H9 (cell line): ENCODE measurements at regions not wholly inside any gene's neighbourhood (a gene's known extent, or its start where the extent isn't known, plus 50 kb on each side); places are given as distances from the start of the nearest gene placed in this dataset.

ENCODE experiments used
- DNase-seq: peaks from one replicate; pipeline ENCODE4 v3.0.0-alpha.2; 2017
- H2AFZ ChIP-seq: one replicate; pipeline ENCODE4 v1.6.1; 2013; ENCODE audit warnings: mild to moderate bottlenecking, low read length, control low read depth, moderate library complexity
- H2AK5ac ChIP-seq: 2 replicates; pipeline ENCODE4 v1.6.1; 2013; ENCODE audit warnings: low read length, control low read depth, mixed read lengths; ENCODE audit not compliant: insufficient read length
- H2BK120ac ChIP-seq: one replicate; pipeline ENCODE4 v1.6.1; 2013; ENCODE audit warnings: low read depth, mild to moderate bottlenecking, low read length, control low read depth, inconsistent platforms; ENCODE audit not compliant: poor library complexity, severe bottlenecking
- H2BK12ac ChIP-seq: 2 replicates; pipeline ENCODE4 v1.6.1; 2013; ENCODE audit warnings: low read length, control low read depth, mixed read lengths, low read depth; ENCODE audit not compliant: insufficient read length
- H2BK15ac ChIP-seq: 2 replicates; pipeline ENCODE4 v1.6.1; 2013; ENCODE audit warnings: low read depth, low read length, control low read depth
- H2BK20ac ChIP-seq: one replicate; pipeline ENCODE4 v1.6.1; 2013; ENCODE audit warnings: low read depth, mild to moderate bottlenecking, low read length, control low read depth, inconsistent platforms; ENCODE audit not compliant: poor library complexity, severe bottlenecking
- H2BK5ac ChIP-seq: 2 replicates; pipeline ENCODE4 v1.6.1; 2013; ENCODE audit warnings: low read length, control low read depth, mixed read lengths; ENCODE audit not compliant: insufficient read length
- H3K14ac ChIP-seq: 2 replicates; pipeline ENCODE4 v1.6.1; 2013; ENCODE audit warnings: low read length, control low read depth; ENCODE audit not compliant: insufficient read depth
- H3K18ac ChIP-seq: 2 replicates; pipeline ENCODE4 v1.6.1; 2013; ENCODE audit warnings: low read depth, mild to moderate bottlenecking, mixed read lengths, low read length, control low read depth; ENCODE audit not compliant: insufficient read length
- H3K23ac ChIP-seq: 2 replicates; pipeline ENCODE4 v1.6.1; 2013; ENCODE audit warnings: low read length, control low read depth, mixed read lengths, low read depth; ENCODE audit not compliant: insufficient read length
- H3K23me2 ChIP-seq: 2 replicates; pipeline ENCODE4 v1.6.1; 2013; ENCODE audit warnings: low read depth, mild to moderate bottlenecking, mixed read lengths, low read length, control low read depth; ENCODE audit not compliant: insufficient read length, poor library complexity, severe bottlenecking
- H3K27ac ChIP-seq: 2 replicates; pipeline ENCODE4 v1.5.1; 2013; ENCODE audit warnings: low read length, control low read depth, mixed read lengths, low read depth; ENCODE audit not compliant: insufficient read length
- H3K27me3 ChIP-seq: 2 replicates; pipeline ENCODE4 v1.6.1; 2013; ENCODE audit warnings: low read length, control low read depth, inconsistent platforms; ENCODE audit not compliant: insufficient read depth
- H3K4ac ChIP-seq: 2 replicates; pipeline ENCODE4 v1.6.1; 2013; ENCODE audit warnings: low read depth, mild to moderate bottlenecking, control low read depth, inconsistent platforms, low read length, moderate library complexity
- H3K4me1 ChIP-seq: 2 replicates; pipeline ENCODE4 v1.6.1; 2013; ENCODE audit warnings: low read length, control low read depth, inconsistent platforms; ENCODE audit not compliant: insufficient read depth
- H3K4me2 ChIP-seq: 2 replicates; pipeline ENCODE4 v1.6.1; 2013; ENCODE audit warnings: low read length, control low read depth, mixed read lengths; ENCODE audit not compliant: insufficient read length, insufficient read depth
- H3K56ac ChIP-seq: 2 replicates; pipeline ENCODE4 v1.6.1; 2013; ENCODE audit warnings: low read depth, mild to moderate bottlenecking, mixed read lengths, low read length, control low read depth; ENCODE audit not compliant: insufficient read length
- H3K79me1 ChIP-seq: 2 replicates; pipeline ENCODE4 v1.6.1; 2013; ENCODE audit warnings: low read depth, mild to moderate bottlenecking, moderate library complexity, low read length, control low read depth, inconsistent platforms; ENCODE audit not compliant: insufficient read depth, poor library complexity, severe bottlenecking
- H3K79me2 ChIP-seq: 2 replicates; pipeline ENCODE4 v1.6.1; 2013; ENCODE audit warnings: low read length, control low read depth, inconsistent platforms; ENCODE audit not compliant: insufficient read depth
- H3K9ac ChIP-seq: 2 replicates; pipeline ENCODE4 v1.6.1; 2013; ENCODE audit warnings: low read length, control low read depth, mixed read lengths; ENCODE audit not compliant: insufficient read length; ENCODE audit errors: extremely low read depth
- H3K9me3 ChIP-seq: one replicate; pipeline ENCODE4 v1.6.1; 2013; ENCODE audit warnings: low read depth, low read length, inconsistent platforms; ENCODE audit not compliant: control insufficient read depth
- H3T11ph ChIP-seq: one replicate; pipeline ENCODE4 v1.6.1; 2013; ENCODE audit warnings: mild to moderate bottlenecking, low read length, control low read depth, inconsistent platforms
- H4K20me1 ChIP-seq: one replicate; pipeline ENCODE4 v1.6.1; 2013; ENCODE audit not compliant: control insufficient read depth, insufficient read length, insufficient read depth
- H4K5ac ChIP-seq: 2 replicates; pipeline ENCODE4 v1.6.1; 2013; ENCODE audit warnings: low read depth, mild to moderate bottlenecking, mixed read lengths, low read length, control low read depth; ENCODE audit not compliant: insufficient read length
- H4K8ac ChIP-seq: replicated peaks from 2 replicates; pipeline ENCODE4 v1.6.1; 2013; ENCODE audit warnings: low read length, control low read depth, mixed read lengths, low read depth; ENCODE audit not compliant: insufficient read length
- H4K91ac ChIP-seq: 2 replicates; pipeline ENCODE4 v1.6.1; 2013; ENCODE audit warnings: low read depth, mild to moderate bottlenecking, moderate library complexity, mixed read lengths, low read length, control low read depth; ENCODE audit not compliant: insufficient read length
- H3K27ac Mint-ChIP-seq, 3 experiments: 2 replicates in 2 of 3; 3 replicates in 1 of 3; pipeline ENCODE4 v1.8.0; 2020 to 2021; ENCODE audit warnings: mixed read lengths in 3 of 3, mild to moderate bottlenecking in 1 of 3, moderate library complexity in 1 of 3
- H3K27me3 Mint-ChIP-seq: 2 replicates; pipeline ENCODE4 v1.8.0; 2021; ENCODE audit warnings: low read depth, mild to moderate bottlenecking, moderate library complexity, mixed read lengths
- H3K36me3 Mint-ChIP-seq, 3 experiments: 2 replicates in 2 of 3; 3 replicates in 1 of 3; pipeline ENCODE4 v1.8.0; 2020 to 2021; ENCODE audit warnings: low read depth in 3 of 3, mixed read lengths in 3 of 3; ENCODE audit not compliant: insufficient read depth in 1 of 3
- H3K4me1 Mint-ChIP-seq, 2 experiments: 2 replicates each; pipeline ENCODE4 v1.8.0; 2020; ENCODE audit warnings: mixed read lengths in 2 of 2
- H3K4me3 Mint-ChIP-seq, 2 experiments: 2 replicates in 1 of 2; 3 replicates in 1 of 2; pipeline ENCODE4 v1.8.0; 2020 to 2021; ENCODE audit warnings: mild to moderate bottlenecking in 2 of 2, mixed read lengths in 2 of 2, moderate library complexity in 1 of 2
- H3K9me3 Mint-ChIP-seq, 2 experiments: 2 replicates in 1 of 2; 3 replicates in 1 of 2; pipeline ENCODE4 v1.8.0; 2020; ENCODE audit warnings: mild to moderate bottlenecking in 2 of 2, mixed read lengths in 2 of 2, moderate library complexity in 1 of 2
- WGBS: extraction: QIAGEN DNeasy Blood & Tissue Kit; methylation state at CpG from one replicate; pipeline ENCODE4 v1.1.7; 2013; ENCODE audit warnings: missing lambda C conversion rate, low lambda C conversion rate, mixed read lengths; ENCODE audit not compliant: insufficient read length; ENCODE audit errors: extremely low coverage; 5-methylcytosine and 5-hydroxymethylcytosine counted together
- TF ChIP-seq, protein P1 (sequence below): fragments of 200-600 bp; sonication (generic); conservative IDR thresholded peaks from 3 replicates; pipeline ENCODE4 v1.8.0; 2021; ENCODE audit warnings: antibody characterized with exemption, mild to moderate bottlenecking

DNA sequence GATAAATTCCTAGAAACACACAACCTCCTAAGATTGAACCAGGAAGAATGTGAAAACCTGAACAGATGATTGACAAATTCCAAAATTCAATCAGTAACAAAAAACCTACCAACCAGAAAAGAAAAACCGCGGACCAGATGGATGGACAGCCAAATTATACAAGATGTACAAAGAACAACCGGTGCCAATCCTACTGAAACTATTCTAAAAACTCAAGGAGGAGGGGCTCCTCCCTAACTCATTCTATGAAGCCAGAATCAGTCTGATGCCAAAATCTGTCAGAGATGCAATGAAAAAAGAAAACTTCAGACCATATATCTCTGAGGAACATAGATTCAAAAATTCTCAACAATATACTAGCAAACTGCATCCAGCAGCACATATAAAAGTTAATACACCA is 262.4 kb upstream of the DAB1 start:
- H3K4me1 ChIP-seq, result peaks cover 2% of the 10 kb centered on the region; the same call in 1 of the 2 replicates
- Mint-ChIP-seq H3K4me1 (peaks cover 18 to 19% of the 10 kb centered on the region in 2 experiments), H3K27ac (no peak overlapping the region), H3K36me3 (peaks cover 5 to 28% (median 8%) of the 10 kb centered on the region in 3 experiments; a peak in 6 of 7 replicates), H3K9me3 (peaks cover 21 to 27% of the 10 kb centered on the region in 2 experiments), H3K27me3 (peaks cover 1% of the 10 kb centered on the region; the same call in 1 of the 2 replicates), H3K4me3 (no peak overlapping the region)
- no peak overlapping the region for H2AK5ac ChIP-seq
- no peak overlapping the region for H4K91ac ChIP-seq
- H3K4me2 ChIP-seq, result no peak overlapping the region
- no peaks in the 10 kb centered on the region for H3K23me2 ChIP-seq
- no peak overlapping the region for H3K18ac ChIP-seq
- no peak overlapping the region for H4K5ac ChIP-seq
- no peaks in the 10 kb centered on the region for H3K9me3 ChIP-seq
- H4K20me1 ChIP-seq, result no peaks in the 10 kb centered on the region
- no peak overlapping the region for H4K8ac ChIP-seq
- no peak overlapping the region for H2BK12ac ChIP-seq
- H2BK5ac ChIP-seq, result no peak overlapping the region
- no peak overlapping the region for H3K9ac ChIP-seq
- H2AFZ ChIP-seq, result no peak overlapping the region
- no peak overlapping the region for H3K14ac ChIP-seq
- H3K27me3 ChIP-seq, result no peaks in the 10 kb centered on the region
- H3K79me1 ChIP-seq, result no peaks in the 10 kb centered on the region
- DNase-seq, result no peak
- H2BK15ac ChIP-seq, result no peak overlapping the region
- no peak overlapping the region for H3T11ph ChIP-seq
- no peak overlapping the region for H2BK120ac ChIP-seq
- WGBS, result no CpG with 5 or more reads among the region's 3 CpGs
- H2BK20ac ChIP-seq, result no peak overlapping the region
- TF ChIP-seq, protein P1, sequence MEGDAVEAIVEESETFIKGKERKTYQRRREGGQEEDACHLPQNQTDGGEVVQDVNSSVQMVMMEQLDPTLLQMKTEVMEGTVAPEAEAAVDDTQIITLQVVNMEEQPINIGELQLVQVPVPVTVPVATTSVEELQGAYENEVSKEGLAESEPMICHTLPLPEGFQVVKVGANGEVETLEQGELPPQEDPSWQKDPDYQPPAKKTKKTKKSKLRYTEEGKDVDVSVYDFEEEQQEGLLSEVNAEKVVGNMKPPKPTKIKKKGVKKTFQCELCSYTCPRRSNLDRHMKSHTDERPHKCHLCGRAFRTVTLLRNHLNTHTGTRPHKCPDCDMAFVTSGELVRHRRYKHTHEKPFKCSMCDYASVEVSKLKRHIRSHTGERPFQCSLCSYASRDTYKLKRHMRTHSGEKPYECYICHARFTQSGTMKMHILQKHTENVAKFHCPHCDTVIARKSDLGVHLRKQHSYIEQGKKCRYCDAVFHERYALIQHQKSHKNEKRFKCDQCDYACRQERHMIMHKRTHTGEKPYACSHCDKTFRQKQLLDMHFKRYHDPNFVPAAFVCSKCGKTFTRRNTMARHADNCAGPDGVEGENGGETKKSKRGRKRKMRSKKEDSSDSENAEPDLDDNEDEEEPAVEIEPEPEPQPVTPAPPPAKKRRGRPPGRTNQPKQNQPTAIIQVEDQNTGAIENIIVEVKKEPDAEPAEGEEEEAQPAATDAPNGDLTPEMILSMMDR, result no peak
- H3K23ac ChIP-seq, result no peak overlapping the region
- no peak overlapping the region for H3K27ac ChIP-seq
- H3K56ac ChIP-seq, result no peak overlapping the region
- H3K4ac ChIP-seq, result no peak overlapping the region
- H3K79me2 ChIP-seq, result no peaks in the 10 kb centered on the region
